Natural killer cell (primary cell): ENCODE measurements at regions not wholly inside any gene's neighbourhood (a gene's known extent, or its start where the extent isn't known, plus 50 kb on each side); places are given as distances from the start of the nearest gene placed in this dataset.
A peak's percentile ranks its signal among the peaks of the same experiment; 100 is the strongest.

Experiments used
- ATAC-seq, 3 donors: fragments of 150-1000 bp in 2 of 3; fragments of 200-7000 bp in 1 of 3; cut with Tn5 transposase; 1 replicate in 1 of 3; 2 replicates in 2 of 3; pipeline ENCODE4 v1.10.0; 2021; ENCODE audit warnings: mild to moderate bottlenecking in 2 of 3, moderate library complexity in 2 of 3
- DNase-seq, 2 donors: peaks; one replicate each; pipeline versions ENCODE4 v3.0.0 to v3.0.0-alpha.2; 2013 to 2021; ENCODE audit warnings: mixed read lengths in 1 of 2
- H3K27ac ChIP-seq: one replicate; pipeline ENCODE4 v1.5.1; 2013; ENCODE audit warnings: mild to moderate bottlenecking, low read length
- H3K27me3 ChIP-seq: one replicate; pipeline ENCODE4 v1.6.1; 2013; ENCODE audit warnings: low read length; ENCODE audit not compliant: control insufficient read depth, insufficient read depth
- H3K36me3 ChIP-seq: one replicate; pipeline ENCODE4 v1.6.1; 2013; ENCODE audit warnings: low read length; ENCODE audit not compliant: control insufficient read depth, insufficient read depth
- H3K4me1 ChIP-seq: one replicate; pipeline ENCODE4 v1.6.1; 2013; ENCODE audit warnings: low read length; ENCODE audit not compliant: control insufficient read depth, insufficient read depth
- H3K4me3 ChIP-seq: one replicate; pipeline ENCODE4 v1.5.1; 2013; ENCODE audit warnings: low read length
- H3K9me3 ChIP-seq: one replicate; pipeline ENCODE4 v1.6.1; 2013; ENCODE audit warnings: low read length; ENCODE audit not compliant: control insufficient read depth, insufficient read depth
- H3K27ac Mint-ChIP-seq, 2 donors: one replicate each; pipeline ENCODE4 v1.8.0; 2022; ENCODE audit warnings: mild to moderate bottlenecking in 2 of 2, mixed read lengths in 2 of 2, moderate library complexity in 1 of 2
- H3K27me3 Mint-ChIP-seq, 2 donors: one replicate each; pipeline ENCODE4 v1.8.0; 2022; ENCODE audit warnings: low read depth in 2 of 2, mixed read lengths in 2 of 2
- H3K36me3 Mint-ChIP-seq: one replicate; pipeline ENCODE4 v1.8.0; 2022; ENCODE audit warnings: mixed read lengths
- H3K4me1 Mint-ChIP-seq, 2 donors: one replicate each; pipeline ENCODE4 v1.8.0; 2022; ENCODE audit warnings: mixed read lengths in 2 of 2
- H3K4me3 Mint-ChIP-seq: one replicate; pipeline ENCODE4 v1.8.0; 2022; ENCODE audit warnings: mild to moderate bottlenecking, moderate library complexity, mixed read lengths
- H3K9me3 Mint-ChIP-seq, 2 donors: one replicate each; pipeline ENCODE4 v1.8.0; 2022; ENCODE audit warnings: mixed read lengths in 2 of 2
- WGBS: methylation state at CpG from one replicate; pipeline ENCODE4 v1.1.7; 2013; ENCODE audit warnings: missing lambda C conversion rate; ENCODE audit not compliant: insufficient coverage; 5-methylcytosine and 5-hydroxymethylcytosine counted together
- intact Hi-C: fragments of 100-400 bp; cut with micrococcal nuclease; formaldehyde crosslinking; loops from one replicate; pipeline ENCODE4 v1.14.2; 2022
- TF ChIP-seq, protein P1 (sequence below): fragments of 200-600 bp; IDR thresholded peaks from one replicate; pipeline ENCODE4 v1.8.0; 2022; ENCODE audit warnings: antibody characterized with exemption

GRCh38 chr7:81469869-81470723 lies 299.8 kb downstream of the HGF start:
- intact Hi-C loops: loop anchor here (5.0 kb wide), 1 partner anchor 773 kb away; no protein-coding TSS in a partner anchor
- Histone ChIP-seq H3K27ac (no peak overlapping the region), H3K27me3 (no peaks in the 10 kb centered on the region), H3K9me3 (no peaks in the 10 kb centered on the region), H3K4me3 (no peak overlapping the region), H3K4me1 (no peaks in the 10 kb centered on the region), H3K36me3 (no peaks in the 10 kb centered on the region)
- H3K4me3 Mint-ChIP-seq: no peak overlapping the region
- TF ChIP-seq, protein P1, sequence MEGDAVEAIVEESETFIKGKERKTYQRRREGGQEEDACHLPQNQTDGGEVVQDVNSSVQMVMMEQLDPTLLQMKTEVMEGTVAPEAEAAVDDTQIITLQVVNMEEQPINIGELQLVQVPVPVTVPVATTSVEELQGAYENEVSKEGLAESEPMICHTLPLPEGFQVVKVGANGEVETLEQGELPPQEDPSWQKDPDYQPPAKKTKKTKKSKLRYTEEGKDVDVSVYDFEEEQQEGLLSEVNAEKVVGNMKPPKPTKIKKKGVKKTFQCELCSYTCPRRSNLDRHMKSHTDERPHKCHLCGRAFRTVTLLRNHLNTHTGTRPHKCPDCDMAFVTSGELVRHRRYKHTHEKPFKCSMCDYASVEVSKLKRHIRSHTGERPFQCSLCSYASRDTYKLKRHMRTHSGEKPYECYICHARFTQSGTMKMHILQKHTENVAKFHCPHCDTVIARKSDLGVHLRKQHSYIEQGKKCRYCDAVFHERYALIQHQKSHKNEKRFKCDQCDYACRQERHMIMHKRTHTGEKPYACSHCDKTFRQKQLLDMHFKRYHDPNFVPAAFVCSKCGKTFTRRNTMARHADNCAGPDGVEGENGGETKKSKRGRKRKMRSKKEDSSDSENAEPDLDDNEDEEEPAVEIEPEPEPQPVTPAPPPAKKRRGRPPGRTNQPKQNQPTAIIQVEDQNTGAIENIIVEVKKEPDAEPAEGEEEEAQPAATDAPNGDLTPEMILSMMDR: no peak
- no peaks in the 10 kb centered on the region for H3K27me3 Mint-ChIP-seq
- H3K4me1 Mint-ChIP-seq: no peaks in the 10 kb centered on the region
- 30% methylated on average over 7 of the region's 9 CpGs for WGBS
- no peak overlapping the region for H3K27ac Mint-ChIP-seq
- ATAC-seq: peak in 1 of 3 donors; percentile 38
- no peaks in the 10 kb centered on the region for H3K9me3 Mint-ChIP-seq
- H3K36me3 Mint-ChIP-seq: no peaks in the 10 kb centered on the region
- peak in 1 of 2 donors; percentile 20 for DNase-seq

- H3K27ac Mint-ChIP-seq: no peak overlapping the region
- DNase-seq (no peak), ATAC-seq (no peak)
- H3K36me3 ChIP-seq: no peaks in the 10 kb centered on the region
- H3K4me1 ChIP-seq: no peaks in the 10 kb centered on the region
- H3K27me3 ChIP-seq: no peaks in the 10 kb centered on the region
- no peak overlapping the region for H3K27ac ChIP-seq
- no peaks in the 10 kb centered on the region for H3K27me3 Mint-ChIP-seq
- H3K36me3 Mint-ChIP-seq: no peaks in the 10 kb centered on the region
- no peak overlapping the region for H3K4me3 Mint-ChIP-seq
- H3K9me3 Mint-ChIP-seq: no peaks in the 10 kb centered on the region
- intact Hi-C loops: no loop called here
- TF ChIP-seq, protein P1: no peak
- no peak overlapping the region for H3K4me3 ChIP-seq
- no CpG with 5 or more reads among the region's 2 CpGs for WGBS
- no peaks in the 10 kb centered on the region for H3K4me1 Mint-ChIP-seq
- H3K9me3 ChIP-seq: no peaks in the 10 kb centered on the region
These were observed 300.5 kb downstream of the HGF start for GRCh38 chr7:81469153-81469868.

DNA sequence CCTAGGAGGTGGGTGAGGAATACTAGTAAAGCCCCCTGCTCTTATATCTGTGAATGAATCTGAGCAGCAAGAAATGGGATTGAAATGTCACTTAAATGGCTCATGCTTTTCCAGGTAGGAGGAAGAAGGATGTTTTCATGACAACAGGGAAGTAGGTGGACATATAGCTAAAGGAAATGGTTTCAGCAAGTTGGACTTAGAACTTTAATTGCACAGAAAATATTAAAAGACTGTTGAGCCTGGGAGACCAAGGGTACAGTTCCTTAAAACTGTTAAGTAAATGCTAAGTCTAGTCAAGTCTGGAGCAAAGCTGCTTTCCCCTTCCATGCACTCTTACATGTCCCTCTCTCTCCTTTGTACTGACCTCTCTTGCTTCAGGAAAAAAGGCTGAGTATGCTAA lies 301.3 kb downstream of the HGF start:
- H3K4me3 Mint-ChIP-seq: no peak overlapping the region
- Histone ChIP-seq H3K27me3 (no peaks in the 10 kb centered on the region), H3K36me3 (no peaks in the 10 kb centered on the region), H3K4me1 (no peaks in the 10 kb centered on the region), H3K9me3 (no peaks in the 10 kb centered on the region), H3K4me3 (no peak overlapping the region), H3K27ac (no peak overlapping the region)
- ATAC-seq (no peak), DNase-seq (no peak)
- H3K36me3 Mint-ChIP-seq: no peaks in the 10 kb centered on the region
- no peaks in the 10 kb centered on the region for H3K9me3 Mint-ChIP-seq
- intact Hi-C loops: no loop called here
- no peak overlapping the region for H3K27ac Mint-ChIP-seq
- TF ChIP-seq, protein P1: no peak
- H3K4me1 Mint-ChIP-seq: no peaks in the 10 kb centered on the region
- H3K27me3 Mint-ChIP-seq: no peaks in the 10 kb centered on the region
